Thoracic aorta (tissue), 2 donors: ENCODE measurements at regions not wholly inside any gene's neighbourhood (a gene's known extent, or its start where the extent isn't known, plus 50 kb on each side); places are given as distances from the start of the nearest gene placed in this dataset.

Experiments
- ATAC-seq: fragments of 150-250 bp; one replicate; pipeline ENCODE4 v1.8.0; 2017; ENCODE audit warnings: low read depth; ENCODE audit not compliant: insufficient number of reproducible peaks, low FRiP score
- DNase-seq: peaks from one replicate; pipeline ENCODE4 v3.0.0-alpha.2; 2020; ENCODE audit warnings: low spot score
- H3K27ac ChIP-seq, 2 donors: fragments of 200-600 bp; sonication (generic); 1 replicate in 1 of 2; 2 replicates in 1 of 2; pipeline ENCODE4 v1.5.1; 2016; ENCODE audit warnings: mild to moderate bottlenecking in 2 of 2, moderate library complexity in 2 of 2
- H3K27me3 ChIP-seq: fragments of 200-600 bp; sonication (generic); replicated peaks from 2 replicates; pipeline ENCODE4 v1.6.0; 2016; ENCODE audit warnings: mild to moderate bottlenecking; ENCODE audit not compliant: insufficient read depth
- H3K36me3 ChIP-seq: fragments of 200-600 bp; sonication (generic); one replicate; pipeline ENCODE4 v1.5.1; 2016
- H3K4me1 ChIP-seq, 2 donors: fragments of 200-600 bp; sonication (generic); 1 replicate in 1 of 2; 2 replicates in 1 of 2; pipeline versions ENCODE4 v1.5.1 to v1.6.0; 2016; ENCODE audit warnings: low read depth in 2 of 2, mild to moderate bottlenecking in 1 of 2; ENCODE audit not compliant: control insufficient read depth in 1 of 2
- H3K4me3 ChIP-seq: fragments of 200-600 bp; sonication (generic); 2 replicates; pipeline ENCODE4 v1.5.1; 2016; ENCODE audit warnings: mild to moderate bottlenecking
- H3K9me3 ChIP-seq: fragments of 200-600 bp; sonication (generic); 2 replicates; pipeline ENCODE4 v1.5.1; 2016
- CTCF ChIP-seq: fragments of 200-600 bp; sonication (generic); IDR thresholded peaks from one replicate; pipeline ENCODE4 v1.5.1; 2019; ENCODE audit warnings: antibody characterized with exemption

DNA sequence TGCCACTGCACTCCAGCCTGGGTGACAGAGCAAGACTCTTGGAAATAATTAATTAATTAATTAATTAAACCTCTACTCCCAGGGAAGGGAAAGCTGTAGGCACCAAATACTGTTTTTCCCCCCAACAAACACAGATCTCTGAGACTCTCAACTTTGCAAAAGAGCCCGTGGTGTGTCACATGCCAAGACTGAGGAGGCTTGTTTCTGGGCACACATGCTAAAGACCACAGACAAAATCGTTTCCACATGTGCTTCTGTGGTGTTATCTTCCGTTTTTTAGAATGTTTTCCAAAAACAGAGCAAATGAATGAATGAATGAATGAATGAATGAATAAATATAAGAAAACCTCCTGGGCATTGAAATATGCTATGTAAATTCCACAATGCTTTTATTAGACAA is 55.6 kb upstream of the ATXN1 start:
- TF ChIP-seq CTCF: no peak
- Histone ChIP-seq H3K27ac (no peak overlapping the region), H3K9me3 (no peaks in the 10 kb centered on the region), H3K27me3 (no peaks in the 10 kb centered on the region), H3K36me3 (no peaks in the 10 kb centered on the region), H3K4me1 (no peaks in the 10 kb centered on the region), H3K4me3 (no peak overlapping the region)
- DNase-seq (no peak), ATAC-seq (no peak)

GRCh38 chr6:16812993-16813392 is 51.7 kb upstream of the ATXN1 start:
- Histone ChIP-seq H3K9me3 (no peaks in the 10 kb centered on the region), H3K4me1 (no peaks in the 10 kb centered on the region), H3K27ac (no peak overlapping the region), H3K36me3 (no peaks in the 10 kb centered on the region), H3K4me3 (no peak overlapping the region), H3K27me3 (no peaks in the 10 kb centered on the region)
- TF ChIP-seq CTCF: no peak
- ATAC-seq (no peak), DNase-seq (no peak)

DNA sequence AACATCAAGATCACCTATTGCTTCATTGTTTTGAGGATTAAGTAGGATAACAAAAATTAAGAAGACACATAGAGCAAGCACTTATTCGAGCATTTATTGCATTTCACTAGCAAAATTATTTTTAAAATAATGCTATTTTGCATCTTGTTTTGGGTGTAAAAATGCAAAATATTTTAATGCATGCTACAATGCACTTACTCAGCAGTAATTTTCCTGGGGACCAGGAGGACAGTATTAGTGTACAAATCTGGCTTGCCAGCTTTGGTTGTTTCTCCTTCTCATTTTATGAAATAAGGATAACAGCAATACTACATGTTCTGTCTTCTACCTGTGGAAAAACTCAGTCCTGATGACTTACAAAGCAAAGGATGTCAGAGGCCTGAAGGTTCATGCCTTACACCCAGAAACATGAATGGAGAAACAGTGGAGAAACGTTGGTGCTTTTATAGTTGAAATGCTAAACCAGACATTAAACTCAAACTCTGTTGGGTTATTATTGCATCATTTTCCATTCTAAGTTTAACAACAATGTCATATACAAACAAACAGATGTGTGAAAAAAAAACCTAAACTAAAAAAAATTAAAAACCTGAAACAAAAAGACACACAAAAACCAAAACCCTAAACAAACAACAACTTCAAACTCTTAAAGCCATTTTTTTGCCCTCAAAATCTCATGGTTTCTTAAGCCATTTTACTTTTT is 50.2 kb upstream of the ATXN1 start:
- Histone ChIP-seq H3K27ac (no peak overlapping the region), H3K36me3 (no peaks in the 10 kb centered on the region), H3K27me3 (no peaks in the 10 kb centered on the region), H3K9me3 (no peaks in the 10 kb centered on the region), H3K4me1 (no peaks in the 10 kb centered on the region), H3K4me3 (no peak overlapping the region)
- no peak for TF ChIP-seq CTCF
- no peak for DNase-seq
- no peak for ATAC-seq
